GM20000 (cell line): ENCODE measurements at regions not wholly inside any gene's neighbourhood (a gene's known extent, or its start where the extent isn't known, plus 50 kb on each side); places are given as distances from the start of the nearest gene placed in this dataset.
"Not testable (repeated sequence)": the region's sequence is repeated elsewhere in the genome, so short reads cannot be mapped to it uniquely, and the experiment has no call there.

Experiments used
- DNase-seq: peaks from one replicate; pipeline ENCODE4 v3.0.0; 2012; ENCODE audit warnings: low spot score
- CTCF ChIP-seq: IDR thresholded peaks from 2 replicates; pipeline ENCODE4 v1.5.1; 2012; ENCODE audit warnings: mild to moderate bottlenecking, control low read depth; ENCODE audit errors: extremely low read depth, missing control alignments

- no peak for DNase-seq
- no peak for TF ChIP-seq CTCF
These were observed 256.2 kb downstream of the TAFA4 start for GRCh38 chr3:68676136-68676535.

GRCh38 chr3:68667346-68667745, 265.0 kb downstream of the TAFA4 start:
- no peak for DNase-seq
- no peak for TF ChIP-seq CTCF

- no peak for DNase-seq
- TF ChIP-seq CTCF: no peak
These were observed 265.8 kb downstream of the TAFA4 start for GRCh38 chr3:68666429-68667136.

GRCh38 chr3:68664276-68664675, 268.1 kb downstream of the TAFA4 start:
- no peak for TF ChIP-seq CTCF

GRCh38 chr3:68662176-68662575, 270.2 kb downstream of the TAFA4 start:
- no peak for DNase-seq
- no peak for TF ChIP-seq CTCF

More at GRCh38 chr3:68664276-68664675, 268.1 kb downstream of the TAFA4 start:
- no peak for DNase-seq

GRCh38 chr3:68650657-68651056, 281.7 kb downstream of the TAFA4 start:
- not testable (repeated sequence) for DNase-seq

- no peak for TF ChIP-seq CTCF
- DNase-seq: no peak
These were observed 283.9 kb downstream of the TAFA4 start for GRCh38 chr3:68648494-68648893.
